K562 (cell line): ENCODE measurements at regions not wholly inside any gene's neighbourhood (a gene's known extent, or its start where the extent isn't known, plus 50 kb on each side); places are given as distances from the start of the nearest gene placed in this dataset.

Experiments
- ATAC-seq: fragments of 200-7000 bp; cut with Tn5 transposase; 3 replicates; pipeline ENCODE4 v1.9.1; 2020; ENCODE audit warnings: moderate library complexity
- BruUV-seq: library from RNA; stranded (reverse); fragments of 400-500 nt; replicated peaks from 2 replicates; lab custom pipeline; 2021; lab: Mats Ljungman, UMichigan
- CTCF ChIA-PET: fragments of 300-600 bp; formaldehyde crosslinking; extraction: SDS; loops from one replicate; lab custom pipeline; 2021; ENCODE audit warnings: low intra/inter-chr PET ratio; lab: Yijun Ruan, JAX
- POLR2A ChIA-PET: fragments of 300-600, 350-650 bp; sonication (Branson Sonifier 250); formaldehyde crosslinking; extraction: SDS; loops from one replicate; lab custom pipeline; 2021; ENCODE audit warnings: antibody characterized with exemption, inconsistent platforms; lab: Yijun Ruan, JAX
- DNase-seq, 4 experiments: peaks; one replicate each; pipeline versions ENCODE4 v3.0.0 to v3.0.0-alpha.2; 2011 to 2018; ENCODE audit warnings: low spot score in 3 of 4, mixed read lengths in 3 of 4; ENCODE audit errors: extremely low read depth in 1 of 4
- FAIRE-seq: peaks from 2 replicates; lab custom pipeline; 2011; peaks lifted over from hg19 to GRCh38; lab: Jason Lieb, UNC
- H2AFZ ChIP-seq: 2 replicates; pipeline ENCODE4 v1.6.0; 2011; ENCODE audit warnings: low read depth, low read length, control low read depth, inconsistent platforms
- H3K27ac ChIP-seq: fragments of 200-600 bp; 3 replicates; pipeline ENCODE4 v1.8.0; 2011; ENCODE audit warnings: low read depth, mild to moderate bottlenecking, control low read depth, inconsistent platforms, low read length, moderate library complexity, mixed read lengths; ENCODE audit errors: extremely low read depth
- H3K27me3 ChIP-seq, 2 experiments: fragments of 300-600 bp in 1 of 2; 2 replicates in 1 of 2; 3 replicates in 1 of 2; pipeline versions ENCODE4 v1.6.0 to v1.8.0; 2011; ENCODE audit warnings: inconsistent platforms in 2 of 2, low read length in 2 of 2, mild to moderate bottlenecking in 1 of 2, mixed read lengths in 1 of 2, moderate library complexity in 1 of 2; ENCODE audit not compliant: control insufficient read depth in 2 of 2, insufficient read depth in 2 of 2
- H3K36me3 ChIP-seq: fragments of 300-600 bp; 3 replicates; pipeline ENCODE4 v1.8.0; 2011; ENCODE audit warnings: mild to moderate bottlenecking, low read length, inconsistent platforms; ENCODE audit not compliant: control insufficient read depth, insufficient read depth
- H3K4me1 ChIP-seq, 2 experiments: fragments of 200-600 bp in 1 of 2; replicated peaks in 1 of 2; 2 replicates in 1 of 2; 3 replicates in 1 of 2; pipeline versions ENCODE4 v1.5.1 to v1.8.0; 2011; ENCODE audit warnings: inconsistent platforms in 2 of 2, low read length in 2 of 2, mild to moderate bottlenecking in 1 of 2, mixed read lengths in 1 of 2, moderate library complexity in 1 of 2; ENCODE audit not compliant: control insufficient read depth in 2 of 2, insufficient read depth in 2 of 2
- H3K4me2 ChIP-seq: 2 replicates; pipeline ENCODE4 v1.6.1; 2011; ENCODE audit warnings: low read length, control low read depth, inconsistent platforms, mixed read lengths; ENCODE audit not compliant: insufficient read depth
- H3K4me3 ChIP-seq: fragments of 200-600 bp; sonication (generic), shearing (Covaris generic); 2 replicates; pipeline ENCODE4 v1.5.1; 2016; ENCODE audit warnings: control low read depth, inconsistent platforms
- H3K79me2 ChIP-seq: fragments of 200-600 bp; 3 replicates; pipeline ENCODE4 v1.8.0; 2011; ENCODE audit warnings: low read length, inconsistent platforms; ENCODE audit not compliant: control insufficient read depth, insufficient read depth
- H3K9ac ChIP-seq, 2 experiments: 2 replicates each; pipeline versions ENCODE4 v1.6.0 to v1.6.1; 2011; ENCODE audit warnings: low read depth in 2 of 2, low read length in 2 of 2, control low read depth in 1 of 2, inconsistent platforms in 1 of 2, mild to moderate bottlenecking in 1 of 2, mixed read lengths in 1 of 2; ENCODE audit not compliant: insufficient read depth in 1 of 2
- H3K9me1 ChIP-seq: one replicate; pipeline ENCODE4 v1.6.0; 2011; ENCODE audit warnings: inconsistent platforms, mild to moderate bottlenecking, low read length, moderate library complexity; ENCODE audit not compliant: control insufficient read depth, insufficient read depth
- H3K9me3 ChIP-seq: replicated peaks from 2 replicates; pipeline ENCODE4 v1.5.1; 2011; ENCODE audit warnings: low read depth, low read length, inconsistent platforms; ENCODE audit not compliant: control insufficient read depth, insufficient read depth
- H4K20me1 ChIP-seq: replicated peaks from 2 replicates; pipeline ENCODE4 v1.6.1; 2011; ENCODE audit warnings: low read length, inconsistent platforms, mixed read lengths; ENCODE audit not compliant: control insufficient read depth, insufficient read depth
- CCAR2 ChIP-seq: fragments of 200-400 bp; formaldehyde crosslinking; IDR thresholded peaks from 2 replicates; pipeline ENCODE4 v1.6.1; 2017; ENCODE audit warnings: mild to moderate bottlenecking, low read depth, low read length
- POU5F1 ChIP-seq: fragments of 150-350 bp; IDR thresholded peaks from 2 replicates; pipeline ENCODE4 v1.6.1; 2014; ENCODE audit warnings: borderline replicate concordance, low read length, low read depth, mild to moderate bottlenecking; ENCODE audit not compliant: partially characterized antibody
- REST ChIP-seq, 2 experiments: fragments of 450-650 bp; formaldehyde crosslinking in 1 of 2; IDR thresholded peaks; 2 replicates each; pipeline versions ENCODE4 v1.4.0 to v1.6.1; 2014 to 2020; ENCODE audit warnings: mild to moderate bottlenecking in 2 of 2, borderline replicate concordance in 1 of 2, low read depth in 1 of 2
- SAFB ChIP-seq: fragments of 200-400 bp; formaldehyde crosslinking; IDR thresholded peaks from 2 replicates; pipeline ENCODE4 v1.6.1; 2017; ENCODE audit warnings: low read depth, low read length, borderline replicate concordance
- YY1 ChIP-seq, 3 experiments: IDR thresholded peaks; 2 replicates each; pipeline ENCODE4 v1.6.1; 2011; ENCODE audit warnings: low read length in 2 of 3, mild to moderate bottlenecking in 2 of 3, moderate library complexity in 2 of 3, borderline replicate concordance in 1 of 3, control low read depth in 1 of 3, low read depth in 1 of 3; ENCODE audit not compliant: insufficient read depth in 3 of 3, insufficient replicate concordance in 2 of 3, control insufficient read depth in 1 of 3, insufficient read length in 1 of 3; ENCODE audit errors: extremely low read depth in 1 of 3
- ZBTB17 ChIP-seq: fragments of 450-650 bp; formaldehyde crosslinking; IDR thresholded peaks from 2 replicates; pipeline ENCODE4 v1.4.0; 2020; ENCODE audit warnings: mild to moderate bottlenecking
- WGBS: fragments of 100-300 bp; shearing (Covaris generic); methylation state at CpG from one replicate; pipeline ENCODE4 v1.1.6; 2016; ENCODE audit warnings: low coverage, mixed read lengths; ENCODE audit not compliant: insufficient coverage; ENCODE audit errors: missing lambda C conversion rate; 5-methylcytosine and 5-hydroxymethylcytosine counted together
- in situ Hi-C: fragments of 300-500 bp; cut with MboI; formaldehyde crosslinking; loops from 4 replicates; pipeline ENCODE4 v1.15.0; 2018; ENCODE audit warnings: inconsistent platforms, mixed read lengths
- intact Hi-C: fragments of 100-400 bp; cut with micrococcal nuclease; formaldehyde crosslinking; loops from 2 replicates; pipeline ENCODE4 v1.14.2; 2022
- TF ChIP-seq, protein P1 (sequence below), 2 experiments: fragments of 200-800 bp in 1 of 2; sonication (Bioruptor generic) in 1 of 2; sonication (generic) in 1 of 2; formaldehyde crosslinking in 1 of 2; IDR thresholded peaks in 1 of 2; conservative IDR thresholded peaks in 1 of 2; 2 replicates each; pipeline versions ENCODE4 v1.5.0 to v1.6.1; 2016 to 2020; ENCODE audit warnings: missing compliant biosample characterization in 1 of 2, missing genetic modification characterization in 1 of 2, missing genetic modification reagents in 1 of 2

GRCh38 chr13:85519363-85519762 lies 279.9 kb downstream of the SLITRK6 start:
- Histone ChIP-seq H3K4me2 (no peak overlapping the region), H3K4me1 (no peaks in the 10 kb centered on the region), H3K9me1 (no peaks in the 10 kb centered on the region), H3K36me3 (no peaks in the 10 kb centered on the region), H3K27ac (no peak overlapping the region), H3K9me3 (no peaks in the 10 kb centered on the region), H4K20me1 (no peaks in the 10 kb centered on the region), H3K9ac (no peak overlapping the region), H3K79me2 (no peaks in the 10 kb centered on the region), H3K27me3 (no peaks in the 10 kb centered on the region), H3K4me3 (no peak overlapping the region), H2AFZ (no peak overlapping the region)
- no TSS peak for BruUV-seq
- in situ Hi-C loops, result no loop called here
- DNase-seq (no peak), FAIRE-seq (no peak), ATAC-seq (no peak)
- WGBS, result 0% methylated on average over 1 of the region's 1 CpG
- intact Hi-C loops, result no loop called here
- CTCF ChIA-PET, result no interaction called here
- POLR2A ChIA-PET, result no interaction called here
- no peak for TF ChIP-seq POU5F1
- no peak for TF ChIP-seq CCAR2
- no peak for TF ChIP-seq ZBTB17 (CRISPR knock-in tag)
- TF ChIP-seq SAFB, result no peak
- TF ChIP-seq REST (IDR thresholded peaks at IDR 0.05; ENCODE audit: borderline replicate concordance), result no peak
- no peak for TF ChIP-seq REST (CRISPR knock-in tag; IDR thresholded peaks at IDR 0.05; ENCODE audit: low read depth)
- TF ChIP-seq, protein P1, sequence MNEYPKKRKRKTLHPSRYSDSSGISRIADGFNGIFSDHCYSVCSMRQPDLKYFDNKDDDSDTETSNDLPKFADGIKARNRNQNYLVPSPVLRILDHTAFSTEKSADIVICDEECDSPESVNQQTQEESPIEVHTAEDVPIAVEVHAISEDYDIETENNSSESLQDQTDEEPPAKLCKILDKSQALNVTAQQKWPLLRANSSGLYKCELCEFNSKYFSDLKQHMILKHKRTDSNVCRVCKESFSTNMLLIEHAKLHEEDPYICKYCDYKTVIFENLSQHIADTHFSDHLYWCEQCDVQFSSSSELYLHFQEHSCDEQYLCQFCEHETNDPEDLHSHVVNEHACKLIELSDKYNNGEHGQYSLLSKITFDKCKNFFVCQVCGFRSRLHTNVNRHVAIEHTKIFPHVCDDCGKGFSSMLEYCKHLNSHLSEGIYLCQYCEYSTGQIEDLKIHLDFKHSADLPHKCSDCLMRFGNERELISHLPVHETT (CRISPR knock-in tag; conservative IDR thresholded peaks at IDR 0.05 in 1 of 2, IDR thresholded peaks at IDR 0.05 in 1 of 2), result no peak
- TF ChIP-seq YY1 (IDR thresholded peaks at IDR 0.05; ENCODE audit: borderline replicate concordance in 1 of 3, control insufficient read depth in 1 of 3, extremely low read depth in 1 of 3, insufficient read depth in 3 of 3, insufficient read length in 1 of 3, insufficient replicate concordance in 2 of 3, low read depth in 1 of 3, low read length in 2 of 3), result no peak
